ENCODE measurements at regions not wholly inside any gene's neighbourhood (a gene's known extent, or its start where the extent isn't known, plus 50 kb on each side); places are given as distances from the start of the nearest gene placed in this dataset.

DNA sequence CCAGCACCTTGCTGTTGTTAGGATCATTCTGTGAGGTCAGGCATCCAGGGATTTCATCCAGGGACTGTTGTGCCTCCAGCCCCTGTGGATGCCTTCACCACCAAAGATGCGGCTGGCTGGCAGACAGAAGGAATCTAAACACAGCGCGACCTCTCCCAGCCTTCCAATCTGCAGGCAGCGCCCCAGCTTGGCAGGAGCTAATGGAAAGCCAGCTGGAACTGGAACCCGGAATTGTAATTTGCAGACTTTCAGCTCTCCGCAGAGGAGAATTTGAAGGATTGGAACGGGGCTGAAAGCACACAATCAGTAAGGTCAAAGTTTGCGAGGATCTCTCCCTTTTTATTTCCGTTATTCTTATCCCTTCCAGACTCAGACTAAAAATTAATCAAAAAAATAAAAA is 127.8 kb downstream of the TRIB2 start:
- TF ChIP-seq, protein P1, sequence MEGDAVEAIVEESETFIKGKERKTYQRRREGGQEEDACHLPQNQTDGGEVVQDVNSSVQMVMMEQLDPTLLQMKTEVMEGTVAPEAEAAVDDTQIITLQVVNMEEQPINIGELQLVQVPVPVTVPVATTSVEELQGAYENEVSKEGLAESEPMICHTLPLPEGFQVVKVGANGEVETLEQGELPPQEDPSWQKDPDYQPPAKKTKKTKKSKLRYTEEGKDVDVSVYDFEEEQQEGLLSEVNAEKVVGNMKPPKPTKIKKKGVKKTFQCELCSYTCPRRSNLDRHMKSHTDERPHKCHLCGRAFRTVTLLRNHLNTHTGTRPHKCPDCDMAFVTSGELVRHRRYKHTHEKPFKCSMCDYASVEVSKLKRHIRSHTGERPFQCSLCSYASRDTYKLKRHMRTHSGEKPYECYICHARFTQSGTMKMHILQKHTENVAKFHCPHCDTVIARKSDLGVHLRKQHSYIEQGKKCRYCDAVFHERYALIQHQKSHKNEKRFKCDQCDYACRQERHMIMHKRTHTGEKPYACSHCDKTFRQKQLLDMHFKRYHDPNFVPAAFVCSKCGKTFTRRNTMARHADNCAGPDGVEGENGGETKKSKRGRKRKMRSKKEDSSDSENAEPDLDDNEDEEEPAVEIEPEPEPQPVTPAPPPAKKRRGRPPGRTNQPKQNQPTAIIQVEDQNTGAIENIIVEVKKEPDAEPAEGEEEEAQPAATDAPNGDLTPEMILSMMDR (IDR thresholded peaks at IDR 0.05) = no peak
- no peak for TF ChIP-seq POLR2A (IDR thresholded peaks at IDR 0.05)

Measured in right lobe of liver (tissue), 4 donors.